Osteocyte (in vitro differentiated cells): ENCODE measurements at regions not wholly inside any gene's neighbourhood (a gene's known extent, or its start where the extent isn't known, plus 50 kb on each side); places are given as distances from the start of the nearest gene placed in this dataset.
A peak's percentile ranks its signal among the peaks of the same experiment; 100 is the strongest.

Experiments used
- DNase-seq: peaks from one replicate; pipeline ENCODE4 v3.0.0; 2021; ENCODE audit warnings: mixed read lengths; ENCODE audit not compliant: unreplicated experiment; ENCODE audit errors: extremely low spot score
- H3K27ac Mint-ChIP-seq: one replicate; pipeline ENCODE4 v1.8.0; 2021; ENCODE audit warnings: mild to moderate bottlenecking, mixed read lengths; ENCODE audit not compliant: unreplicated experiment
- H3K27me3 Mint-ChIP-seq: one replicate; pipeline ENCODE4 v1.8.0; 2021; ENCODE audit warnings: mixed read lengths; ENCODE audit not compliant: unreplicated experiment
- H3K36me3 Mint-ChIP-seq: one replicate; pipeline ENCODE4 v1.8.0; 2021; ENCODE audit warnings: mixed read lengths; ENCODE audit not compliant: unreplicated experiment
- H3K4me1 Mint-ChIP-seq: one replicate; pipeline ENCODE4 v1.8.0; 2021; ENCODE audit warnings: mixed read lengths; ENCODE audit not compliant: unreplicated experiment
- H3K4me3 Mint-ChIP-seq: one replicate; pipeline ENCODE4 v1.8.0; 2021; ENCODE audit warnings: mild to moderate bottlenecking, moderate library complexity, mixed read lengths; ENCODE audit not compliant: unreplicated experiment
- H3K9me3 Mint-ChIP-seq: one replicate; pipeline ENCODE4 v1.8.0; 2021; ENCODE audit warnings: mixed read lengths; ENCODE audit not compliant: unreplicated experiment
- TF ChIP-seq, protein P1 (sequence below): fragments of 200-600 bp; sonication (generic); IDR thresholded peaks from 2 replicates; pipeline ENCODE4 v1.5.0; 2021; ENCODE audit warnings: antibody characterized with exemption, mild to moderate bottlenecking, moderate library complexity

GRCh38 chr2:150174056-150174805 lies 313.2 kb downstream of the RND3 start:
- TF ChIP-seq, protein P1, sequence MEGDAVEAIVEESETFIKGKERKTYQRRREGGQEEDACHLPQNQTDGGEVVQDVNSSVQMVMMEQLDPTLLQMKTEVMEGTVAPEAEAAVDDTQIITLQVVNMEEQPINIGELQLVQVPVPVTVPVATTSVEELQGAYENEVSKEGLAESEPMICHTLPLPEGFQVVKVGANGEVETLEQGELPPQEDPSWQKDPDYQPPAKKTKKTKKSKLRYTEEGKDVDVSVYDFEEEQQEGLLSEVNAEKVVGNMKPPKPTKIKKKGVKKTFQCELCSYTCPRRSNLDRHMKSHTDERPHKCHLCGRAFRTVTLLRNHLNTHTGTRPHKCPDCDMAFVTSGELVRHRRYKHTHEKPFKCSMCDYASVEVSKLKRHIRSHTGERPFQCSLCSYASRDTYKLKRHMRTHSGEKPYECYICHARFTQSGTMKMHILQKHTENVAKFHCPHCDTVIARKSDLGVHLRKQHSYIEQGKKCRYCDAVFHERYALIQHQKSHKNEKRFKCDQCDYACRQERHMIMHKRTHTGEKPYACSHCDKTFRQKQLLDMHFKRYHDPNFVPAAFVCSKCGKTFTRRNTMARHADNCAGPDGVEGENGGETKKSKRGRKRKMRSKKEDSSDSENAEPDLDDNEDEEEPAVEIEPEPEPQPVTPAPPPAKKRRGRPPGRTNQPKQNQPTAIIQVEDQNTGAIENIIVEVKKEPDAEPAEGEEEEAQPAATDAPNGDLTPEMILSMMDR, result no peak
- Mint-ChIP-seq H3K27ac (no peak overlapping the region), H3K9me3 (no peaks in the 10 kb centered on the region), H3K4me1 (peaks cover 22% of the 10 kb centered on the region), H3K4me3 (no peak overlapping the region), H3K27me3 (no peaks in the 10 kb centered on the region), H3K36me3 (no peaks in the 10 kb centered on the region)
- DNase-seq, result no peak

GRCh38 chr2:150171065-150171548 lies 316.4 kb downstream of the RND3 start:
- H3K27ac Mint-ChIP-seq, result no peak overlapping the region
- H3K9me3 Mint-ChIP-seq, result no peaks in the 10 kb centered on the region
- TF ChIP-seq, protein P1, result no peak
- H3K27me3 Mint-ChIP-seq, result no peaks in the 10 kb centered on the region
- peaks cover 49% of the 10 kb centered on the region for H3K4me1 Mint-ChIP-seq
- H3K36me3 Mint-ChIP-seq, result no peaks in the 10 kb centered on the region
- H3K4me3 Mint-ChIP-seq, result no peak overlapping the region
- no peak for DNase-seq

DNA sequence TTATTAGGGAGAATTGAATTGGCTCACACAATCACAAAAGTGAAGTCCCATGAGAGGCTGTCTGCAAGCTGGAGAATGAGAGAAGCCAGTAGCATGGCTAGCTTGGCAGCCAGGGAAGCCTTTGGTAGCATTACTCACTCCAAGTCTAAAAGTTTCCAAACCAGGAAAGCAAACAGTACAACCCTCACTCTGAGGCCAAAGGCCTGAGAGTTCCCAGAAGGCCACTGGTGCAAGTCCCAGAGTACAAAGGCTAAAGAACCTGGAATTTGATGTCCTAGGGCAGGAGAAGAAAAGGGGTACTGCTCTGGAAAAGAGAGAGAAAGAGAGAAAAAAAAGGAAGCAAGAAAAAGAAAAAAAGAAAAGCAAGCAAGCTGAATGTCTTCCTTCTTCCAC lies 318.2 kb downstream of the RND3 start:
- Mint-ChIP-seq H3K4me3 (no peak overlapping the region), H3K9me3 (no peaks in the 10 kb centered on the region), H3K27me3 (no peaks in the 10 kb centered on the region), H3K27ac (peak overlapping the region; percentile 23), H3K4me1 (peaks cover 44% of the 10 kb centered on the region), H3K36me3 (no peaks in the 10 kb centered on the region)
- DNase-seq, result no peak
- TF ChIP-seq, protein P1, result no peak

- Mint-ChIP-seq H3K36me3 (no peaks in the 10 kb centered on the region), H3K9me3 (no peaks in the 10 kb centered on the region), H3K27me3 (no peaks in the 10 kb centered on the region), H3K27ac (no peak overlapping the region), H3K4me3 (no peak overlapping the region), H3K4me1 (peaks cover 42% of the 10 kb centered on the region)
- TF ChIP-seq, protein P1, result no peak
- DNase-seq, result no peak
Observed at GRCh38 chr2:150168595-150169236, 318.8 kb downstream of the RND3 start.

GRCh38 chr2:150167711-150168110 lies 319.8 kb downstream of the RND3 start:
- Mint-ChIP-seq H3K27ac (peak overlapping the region; percentile 31), H3K27me3 (no peaks in the 10 kb centered on the region), H3K4me3 (no peak overlapping the region), H3K9me3 (no peaks in the 10 kb centered on the region), H3K4me1 (peaks cover 37% of the 10 kb centered on the region), H3K36me3 (no peaks in the 10 kb centered on the region)
- TF ChIP-seq, protein P1, result no peak
- DNase-seq, result no peak
